H9 (cell line): ENCODE measurements at regions not wholly inside any gene's neighbourhood (a gene's known extent, or its start where the extent isn't known, plus 50 kb on each side); places are given as distances from the start of the nearest gene placed in this dataset.

ENCODE experiments used
- DNase-seq: peaks from one replicate; pipeline ENCODE4 v3.0.0-alpha.2; 2017
- H2AFZ ChIP-seq: one replicate; pipeline ENCODE4 v1.6.1; 2013; ENCODE audit warnings: mild to moderate bottlenecking, low read length, control low read depth, moderate library complexity
- H2AK5ac ChIP-seq: 2 replicates; pipeline ENCODE4 v1.6.1; 2013; ENCODE audit warnings: low read length, control low read depth, mixed read lengths; ENCODE audit not compliant: insufficient read length
- H2BK120ac ChIP-seq: one replicate; pipeline ENCODE4 v1.6.1; 2013; ENCODE audit warnings: low read depth, mild to moderate bottlenecking, low read length, control low read depth, inconsistent platforms; ENCODE audit not compliant: poor library complexity, severe bottlenecking
- H2BK12ac ChIP-seq: 2 replicates; pipeline ENCODE4 v1.6.1; 2013; ENCODE audit warnings: low read length, control low read depth, mixed read lengths, low read depth; ENCODE audit not compliant: insufficient read length
- H2BK15ac ChIP-seq: 2 replicates; pipeline ENCODE4 v1.6.1; 2013; ENCODE audit warnings: low read depth, low read length, control low read depth
- H2BK20ac ChIP-seq: one replicate; pipeline ENCODE4 v1.6.1; 2013; ENCODE audit warnings: low read depth, mild to moderate bottlenecking, low read length, control low read depth, inconsistent platforms; ENCODE audit not compliant: poor library complexity, severe bottlenecking
- H2BK5ac ChIP-seq: 2 replicates; pipeline ENCODE4 v1.6.1; 2013; ENCODE audit warnings: low read length, control low read depth, mixed read lengths; ENCODE audit not compliant: insufficient read length
- H3K14ac ChIP-seq: 2 replicates; pipeline ENCODE4 v1.6.1; 2013; ENCODE audit warnings: low read length, control low read depth; ENCODE audit not compliant: insufficient read depth
- H3K18ac ChIP-seq: 2 replicates; pipeline ENCODE4 v1.6.1; 2013; ENCODE audit warnings: low read depth, mild to moderate bottlenecking, mixed read lengths, low read length, control low read depth; ENCODE audit not compliant: insufficient read length
- H3K23ac ChIP-seq: 2 replicates; pipeline ENCODE4 v1.6.1; 2013; ENCODE audit warnings: low read length, control low read depth, mixed read lengths, low read depth; ENCODE audit not compliant: insufficient read length
- H3K23me2 ChIP-seq: 2 replicates; pipeline ENCODE4 v1.6.1; 2013; ENCODE audit warnings: low read depth, mild to moderate bottlenecking, mixed read lengths, low read length, control low read depth; ENCODE audit not compliant: insufficient read length, poor library complexity, severe bottlenecking
- H3K27ac ChIP-seq: 2 replicates; pipeline ENCODE4 v1.5.1; 2013; ENCODE audit warnings: low read length, control low read depth, mixed read lengths, low read depth; ENCODE audit not compliant: insufficient read length
- H3K27me3 ChIP-seq: 2 replicates; pipeline ENCODE4 v1.6.1; 2013; ENCODE audit warnings: low read length, control low read depth, inconsistent platforms; ENCODE audit not compliant: insufficient read depth
- H3K4ac ChIP-seq: 2 replicates; pipeline ENCODE4 v1.6.1; 2013; ENCODE audit warnings: low read depth, mild to moderate bottlenecking, control low read depth, inconsistent platforms, low read length, moderate library complexity
- H3K4me1 ChIP-seq: 2 replicates; pipeline ENCODE4 v1.6.1; 2013; ENCODE audit warnings: low read length, control low read depth, inconsistent platforms; ENCODE audit not compliant: insufficient read depth
- H3K4me2 ChIP-seq: 2 replicates; pipeline ENCODE4 v1.6.1; 2013; ENCODE audit warnings: low read length, control low read depth, mixed read lengths; ENCODE audit not compliant: insufficient read length, insufficient read depth
- H3K56ac ChIP-seq: 2 replicates; pipeline ENCODE4 v1.6.1; 2013; ENCODE audit warnings: low read depth, mild to moderate bottlenecking, mixed read lengths, low read length, control low read depth; ENCODE audit not compliant: insufficient read length
- H3K79me1 ChIP-seq: 2 replicates; pipeline ENCODE4 v1.6.1; 2013; ENCODE audit warnings: low read depth, mild to moderate bottlenecking, moderate library complexity, low read length, control low read depth, inconsistent platforms; ENCODE audit not compliant: insufficient read depth, poor library complexity, severe bottlenecking
- H3K79me2 ChIP-seq: 2 replicates; pipeline ENCODE4 v1.6.1; 2013; ENCODE audit warnings: low read length, control low read depth, inconsistent platforms; ENCODE audit not compliant: insufficient read depth
- H3K9ac ChIP-seq: 2 replicates; pipeline ENCODE4 v1.6.1; 2013; ENCODE audit warnings: low read length, control low read depth, mixed read lengths; ENCODE audit not compliant: insufficient read length; ENCODE audit errors: extremely low read depth
- H3K9me3 ChIP-seq: one replicate; pipeline ENCODE4 v1.6.1; 2013; ENCODE audit warnings: low read depth, low read length, inconsistent platforms; ENCODE audit not compliant: control insufficient read depth
- H3T11ph ChIP-seq: one replicate; pipeline ENCODE4 v1.6.1; 2013; ENCODE audit warnings: mild to moderate bottlenecking, low read length, control low read depth, inconsistent platforms
- H4K20me1 ChIP-seq: one replicate; pipeline ENCODE4 v1.6.1; 2013; ENCODE audit not compliant: control insufficient read depth, insufficient read length, insufficient read depth
- H4K5ac ChIP-seq: 2 replicates; pipeline ENCODE4 v1.6.1; 2013; ENCODE audit warnings: low read depth, mild to moderate bottlenecking, mixed read lengths, low read length, control low read depth; ENCODE audit not compliant: insufficient read length
- H4K8ac ChIP-seq: replicated peaks from 2 replicates; pipeline ENCODE4 v1.6.1; 2013; ENCODE audit warnings: low read length, control low read depth, mixed read lengths, low read depth; ENCODE audit not compliant: insufficient read length
- H4K91ac ChIP-seq: 2 replicates; pipeline ENCODE4 v1.6.1; 2013; ENCODE audit warnings: low read depth, mild to moderate bottlenecking, moderate library complexity, mixed read lengths, low read length, control low read depth; ENCODE audit not compliant: insufficient read length
- H3K27ac Mint-ChIP-seq, 3 experiments: 2 replicates in 2 of 3; 3 replicates in 1 of 3; pipeline ENCODE4 v1.8.0; 2020 to 2021; ENCODE audit warnings: mixed read lengths in 3 of 3, mild to moderate bottlenecking in 1 of 3, moderate library complexity in 1 of 3
- H3K27me3 Mint-ChIP-seq: 2 replicates; pipeline ENCODE4 v1.8.0; 2021; ENCODE audit warnings: low read depth, mild to moderate bottlenecking, moderate library complexity, mixed read lengths
- H3K36me3 Mint-ChIP-seq, 3 experiments: 2 replicates in 2 of 3; 3 replicates in 1 of 3; pipeline ENCODE4 v1.8.0; 2020 to 2021; ENCODE audit warnings: low read depth in 3 of 3, mixed read lengths in 3 of 3; ENCODE audit not compliant: insufficient read depth in 1 of 3
- H3K4me1 Mint-ChIP-seq, 2 experiments: 2 replicates each; pipeline ENCODE4 v1.8.0; 2020; ENCODE audit warnings: mixed read lengths in 2 of 2
- H3K4me3 Mint-ChIP-seq, 2 experiments: 2 replicates in 1 of 2; 3 replicates in 1 of 2; pipeline ENCODE4 v1.8.0; 2020 to 2021; ENCODE audit warnings: mild to moderate bottlenecking in 2 of 2, mixed read lengths in 2 of 2, moderate library complexity in 1 of 2
- H3K9me3 Mint-ChIP-seq, 2 experiments: 2 replicates in 1 of 2; 3 replicates in 1 of 2; pipeline ENCODE4 v1.8.0; 2020; ENCODE audit warnings: mild to moderate bottlenecking in 2 of 2, mixed read lengths in 2 of 2, moderate library complexity in 1 of 2
- WGBS: extraction: QIAGEN DNeasy Blood & Tissue Kit; methylation state at CpG from one replicate; pipeline ENCODE4 v1.1.7; 2013; ENCODE audit warnings: missing lambda C conversion rate, low lambda C conversion rate, mixed read lengths; ENCODE audit not compliant: insufficient read length; ENCODE audit errors: extremely low coverage; 5-methylcytosine and 5-hydroxymethylcytosine counted together
- TF ChIP-seq, protein P1 (sequence below): fragments of 200-600 bp; sonication (generic); conservative IDR thresholded peaks from 3 replicates; pipeline ENCODE4 v1.8.0; 2021; ENCODE audit warnings: antibody characterized with exemption, mild to moderate bottlenecking

DNA sequence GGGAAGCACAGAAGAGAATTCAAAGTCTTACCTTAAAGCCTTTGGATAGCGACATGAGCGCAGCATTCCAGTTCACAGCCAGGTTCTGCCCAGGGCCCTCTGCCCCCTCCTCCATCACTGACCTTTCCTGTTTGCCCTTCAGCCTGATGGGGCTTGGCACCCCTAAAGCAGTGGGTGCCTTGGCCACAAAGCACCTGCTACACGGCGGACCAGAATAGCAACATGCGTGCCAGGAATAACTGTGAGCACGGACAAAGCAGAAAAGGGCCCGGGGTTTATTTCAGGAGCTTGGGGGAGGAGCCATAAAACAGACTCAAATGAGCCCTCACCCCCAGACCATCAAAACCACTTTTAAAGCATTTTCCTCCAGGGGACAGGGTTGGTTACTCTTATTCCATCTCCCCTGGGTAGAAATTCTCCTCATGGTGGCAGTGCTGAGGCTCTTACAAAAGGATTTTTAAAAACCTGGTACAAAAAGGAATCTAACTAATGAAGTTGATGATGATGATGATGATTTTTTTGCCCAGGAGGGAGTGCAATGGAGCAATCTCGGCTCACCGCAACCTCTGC lies 135.4 kb downstream of the KLF13 start:
- no peak overlapping the region for H3K27ac Mint-ChIP-seq
- no peaks in the 10 kb centered on the region for H3K9me3 Mint-ChIP-seq
- peaks cover 19 to 24% of the 10 kb centered on the region in 2 experiments for H3K4me1 Mint-ChIP-seq
- Histone ChIP-seq H4K20me1 (no peaks in the 10 kb centered on the region), H4K8ac (no peak overlapping the region), H3T11ph (no peak overlapping the region), H3K27ac (no peak overlapping the region), H3K9ac (no peak overlapping the region), H2BK15ac (no peak overlapping the region), H4K5ac (no peak overlapping the region), H3K9me3 (no peaks in the 10 kb centered on the region), H3K18ac (no peak overlapping the region), H2BK12ac (no peak overlapping the region), H2BK5ac (no peak overlapping the region), H2AK5ac (no peak overlapping the region), H3K27me3 (no peaks in the 10 kb centered on the region), H3K14ac (no peak overlapping the region), H3K79me2 (no peaks in the 10 kb centered on the region), H4K91ac (no peak overlapping the region), H3K56ac (no peak overlapping the region), H3K23ac (no peak overlapping the region), H3K23me2 (no peaks in the 10 kb centered on the region), H3K79me1 (no peaks in the 10 kb centered on the region), H2AFZ (no peak overlapping the region), H2BK120ac (no peak overlapping the region), H2BK20ac (no peak overlapping the region), H3K4ac (no peak overlapping the region), H3K4me2 (no peak overlapping the region), H3K4me1 (no peaks in the 10 kb centered on the region; the same call in 1 of the 2 replicates)
- peak; percentile 22 for DNase-seq
- no peaks in the 10 kb centered on the region for H3K36me3 Mint-ChIP-seq
- TF ChIP-seq, protein P1, sequence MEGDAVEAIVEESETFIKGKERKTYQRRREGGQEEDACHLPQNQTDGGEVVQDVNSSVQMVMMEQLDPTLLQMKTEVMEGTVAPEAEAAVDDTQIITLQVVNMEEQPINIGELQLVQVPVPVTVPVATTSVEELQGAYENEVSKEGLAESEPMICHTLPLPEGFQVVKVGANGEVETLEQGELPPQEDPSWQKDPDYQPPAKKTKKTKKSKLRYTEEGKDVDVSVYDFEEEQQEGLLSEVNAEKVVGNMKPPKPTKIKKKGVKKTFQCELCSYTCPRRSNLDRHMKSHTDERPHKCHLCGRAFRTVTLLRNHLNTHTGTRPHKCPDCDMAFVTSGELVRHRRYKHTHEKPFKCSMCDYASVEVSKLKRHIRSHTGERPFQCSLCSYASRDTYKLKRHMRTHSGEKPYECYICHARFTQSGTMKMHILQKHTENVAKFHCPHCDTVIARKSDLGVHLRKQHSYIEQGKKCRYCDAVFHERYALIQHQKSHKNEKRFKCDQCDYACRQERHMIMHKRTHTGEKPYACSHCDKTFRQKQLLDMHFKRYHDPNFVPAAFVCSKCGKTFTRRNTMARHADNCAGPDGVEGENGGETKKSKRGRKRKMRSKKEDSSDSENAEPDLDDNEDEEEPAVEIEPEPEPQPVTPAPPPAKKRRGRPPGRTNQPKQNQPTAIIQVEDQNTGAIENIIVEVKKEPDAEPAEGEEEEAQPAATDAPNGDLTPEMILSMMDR = peak; percentile 43; the same call in 2 of the 3 replicates
- no CpG with 5 or more reads among the region's 9 CpGs for WGBS
- peaks cover 8% of the 10 kb centered on the region for H3K27me3 Mint-ChIP-seq
- no peak overlapping the region for H3K4me3 Mint-ChIP-seq
